ENCODE measurements at regions not wholly inside any gene's neighbourhood (a gene's known extent, or its start where the extent isn't known, plus 50 kb on each side); places are given as distances from the start of the nearest gene placed in this dataset.

DNA sequence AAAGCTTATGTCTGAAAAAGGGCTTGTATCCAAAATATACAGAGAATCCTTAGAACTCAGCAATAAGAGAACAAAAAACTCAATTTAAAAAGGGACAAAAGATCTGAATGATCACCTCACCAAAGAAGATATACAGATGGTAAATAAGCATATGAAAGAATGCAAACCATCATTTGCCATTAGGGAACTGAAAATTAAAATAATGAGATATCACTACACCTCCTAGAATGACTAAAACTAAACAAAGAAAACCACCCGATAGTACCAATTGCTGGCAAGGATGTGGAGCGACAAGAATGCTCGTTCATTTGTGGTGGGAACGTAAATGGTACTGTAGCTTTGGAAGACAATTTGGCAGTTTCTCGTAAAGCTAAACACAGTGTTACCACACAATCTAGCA, 66.9 kb upstream of the MPHOSPH6 start:
- H3K4me3 ChIP-seq: no peak overlapping the region
- no peaks in the 10 kb centered on the region for H3K27me3 ChIP-seq
- WGBS, 2 donors: 70 to 82% methylated on average over 5 of the region's 5 CpGs
- H3K27ac ChIP-seq: no peak overlapping the region
- no peak for DNase-seq
- TF ChIP-seq, protein P1, sequence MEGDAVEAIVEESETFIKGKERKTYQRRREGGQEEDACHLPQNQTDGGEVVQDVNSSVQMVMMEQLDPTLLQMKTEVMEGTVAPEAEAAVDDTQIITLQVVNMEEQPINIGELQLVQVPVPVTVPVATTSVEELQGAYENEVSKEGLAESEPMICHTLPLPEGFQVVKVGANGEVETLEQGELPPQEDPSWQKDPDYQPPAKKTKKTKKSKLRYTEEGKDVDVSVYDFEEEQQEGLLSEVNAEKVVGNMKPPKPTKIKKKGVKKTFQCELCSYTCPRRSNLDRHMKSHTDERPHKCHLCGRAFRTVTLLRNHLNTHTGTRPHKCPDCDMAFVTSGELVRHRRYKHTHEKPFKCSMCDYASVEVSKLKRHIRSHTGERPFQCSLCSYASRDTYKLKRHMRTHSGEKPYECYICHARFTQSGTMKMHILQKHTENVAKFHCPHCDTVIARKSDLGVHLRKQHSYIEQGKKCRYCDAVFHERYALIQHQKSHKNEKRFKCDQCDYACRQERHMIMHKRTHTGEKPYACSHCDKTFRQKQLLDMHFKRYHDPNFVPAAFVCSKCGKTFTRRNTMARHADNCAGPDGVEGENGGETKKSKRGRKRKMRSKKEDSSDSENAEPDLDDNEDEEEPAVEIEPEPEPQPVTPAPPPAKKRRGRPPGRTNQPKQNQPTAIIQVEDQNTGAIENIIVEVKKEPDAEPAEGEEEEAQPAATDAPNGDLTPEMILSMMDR (IDR thresholded peaks at IDR 0.05): no peak
- FAIRE-seq: no peak
- no peaks in the 10 kb centered on the region for H3K9me3 ChIP-seq
- no peaks in the 10 kb centered on the region for H3K4me1 ChIP-seq
- intact Hi-C loops (cut with DNase I): loop anchor here in 1 of 3 donors (10.0 kb wide), 1 partner anchor 302 kb away; no protein-coding TSS in a partner anchor
- no peak for ATAC-seq
- no peaks in the 10 kb centered on the region for H3K36me3 ChIP-seq

DNA sequence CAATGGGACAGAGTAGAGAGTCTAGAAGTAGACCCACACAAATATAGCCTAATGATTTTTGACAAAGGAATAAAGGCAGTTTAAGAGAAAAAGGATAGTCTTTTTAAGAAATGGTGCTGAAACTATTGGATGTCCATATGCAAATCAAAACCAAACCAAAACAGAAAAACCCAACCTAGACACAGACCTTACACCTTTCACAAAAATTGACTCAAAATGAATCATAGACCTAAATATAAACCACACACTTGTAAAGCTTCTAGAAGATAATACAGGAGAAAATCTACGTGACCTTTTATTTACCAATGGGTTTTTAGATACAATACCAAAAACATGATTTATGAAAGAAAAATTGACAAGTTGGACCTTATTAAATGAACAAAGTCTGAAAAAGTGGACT, 66.4 kb upstream of the MPHOSPH6 start:
- H3K9me3 ChIP-seq: no peaks in the 10 kb centered on the region
- TF ChIP-seq, protein P1 (IDR thresholded peaks at IDR 0.05): no peak
- H3K36me3 ChIP-seq: no peaks in the 10 kb centered on the region
- DNase-seq (no peak), FAIRE-seq (no peak), ATAC-seq (no peak)
- H3K4me3 ChIP-seq: no peak overlapping the region
- H3K27ac ChIP-seq: no peak overlapping the region
- no peaks in the 10 kb centered on the region for H3K4me1 ChIP-seq
- intact Hi-C loops (cut with DNase I): loop anchor here in 1 of 3 donors (10.0 kb wide), 1 partner anchor 302 kb away; no protein-coding TSS in a partner anchor
- 71 to 72% methylated on average over 1 of the region's 1 CpG for WGBS, 2 donors
- no peaks in the 10 kb centered on the region for H3K27me3 ChIP-seq

DNA sequence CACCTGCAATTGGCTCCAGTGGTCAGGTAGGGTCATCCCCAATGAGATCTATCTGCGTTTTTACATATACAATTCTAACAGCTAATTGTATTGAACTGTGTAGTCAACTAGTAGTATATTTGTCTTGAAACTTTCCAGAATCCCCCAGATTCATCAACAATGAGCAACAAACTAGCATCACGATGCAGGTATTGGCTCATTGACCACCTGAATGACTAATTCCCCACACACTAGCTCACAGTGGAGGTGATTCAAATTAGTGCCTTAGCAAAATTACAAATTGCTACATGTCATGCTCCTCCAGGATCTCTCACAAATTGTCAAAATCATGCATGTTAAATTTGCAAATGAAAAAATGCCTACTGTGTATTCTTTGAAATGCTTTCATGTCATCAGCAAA, 62.8 kb upstream of the MPHOSPH6 start:
- no peak for ATAC-seq
- Histone ChIP-seq H3K36me3 (no peaks in the 10 kb centered on the region), H3K9me3 (no peaks in the 10 kb centered on the region), H3K27me3 (no peaks in the 10 kb centered on the region), H3K4me3 (no peak overlapping the region), H3K27ac (no peak overlapping the region), H3K4me1 (no peaks in the 10 kb centered on the region)
- no peak for DNase-seq
- 58 to 67% methylated on average over 2 of the region's 2 CpGs for WGBS, 2 donors
- no peak for FAIRE-seq
- TF ChIP-seq, protein P1 (IDR thresholded peaks at IDR 0.05): no peak
- intact Hi-C loops (cut with DNase I): loop anchor here in 1 of 3 donors (10.0 kb wide), 1 partner anchor 298 kb away; no protein-coding TSS in a partner anchor

DNA sequence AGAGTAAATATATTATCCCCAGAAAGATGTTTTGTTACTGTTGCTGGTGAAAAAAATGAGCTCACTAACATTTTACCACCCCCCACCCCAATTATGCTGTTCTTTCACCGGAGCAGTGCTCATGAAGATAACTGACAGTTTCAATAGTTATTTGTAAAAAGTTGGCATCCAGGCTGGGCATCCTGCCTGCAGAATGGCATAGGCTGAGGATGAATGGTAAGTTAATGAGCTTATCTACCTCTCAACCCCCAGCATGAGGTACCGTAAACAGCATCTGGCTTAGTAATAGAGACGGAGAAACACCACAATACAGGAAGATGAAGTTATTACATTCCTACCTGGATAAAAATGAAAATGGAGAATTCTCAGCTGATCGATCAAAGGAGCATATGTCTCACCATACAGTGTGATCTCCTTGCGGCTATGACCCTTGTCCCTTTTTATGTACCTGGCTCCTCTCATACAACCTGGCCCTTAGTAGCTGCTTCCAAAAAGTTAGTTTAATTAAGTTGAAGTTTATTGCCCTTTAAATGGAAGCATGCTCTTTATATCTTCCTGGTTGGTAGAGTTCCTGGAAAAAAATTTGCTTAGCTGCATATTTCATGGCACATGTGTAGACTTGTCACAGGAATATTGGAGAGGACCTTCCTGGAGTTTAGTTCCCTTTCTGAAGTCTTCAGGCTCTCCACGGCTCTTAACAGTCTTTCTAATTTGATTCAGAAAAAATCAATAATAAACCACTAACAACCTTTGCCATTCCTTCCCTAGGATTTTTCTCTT, 61.2 kb upstream of the MPHOSPH6 start:
- H3K9me3 ChIP-seq: no peaks in the 10 kb centered on the region
- H3K4me3 ChIP-seq: no peak overlapping the region
- ATAC-seq: peak; percentile 53 to 85 (median 74)
- peak overlapping the region in 3 of 4 donors; percentile 3 to 51 (median 13) for H3K27ac ChIP-seq
- H3K27me3 ChIP-seq: no peaks in the 10 kb centered on the region
- TF ChIP-seq, protein P1 (IDR thresholded peaks at IDR 0.05): no peak
- intact Hi-C loops (cut with DNase I): loop anchor here in 1 of 3 donors (10.0 kb wide), 1 partner anchor 296 kb away; no protein-coding TSS in a partner anchor
- 38 to 40% methylated on average over 6 of the region's 6 CpGs for WGBS, 2 donors
- peak in 2 of 6 donors; percentile 10 to 32 for DNase-seq
- FAIRE-seq: no peak
- H3K4me1 ChIP-seq: no peaks in the 10 kb centered on the region
- no peaks in the 10 kb centered on the region for H3K36me3 ChIP-seq
